GM12878 (cell line): ENCODE measurements at regions not wholly inside any gene's neighbourhood (a gene's known extent, or its start where the extent isn't known, plus 50 kb on each side); places are given as distances from the start of the nearest gene placed in this dataset.

ENCODE experiments used
- ATAC-seq: fragments of 200-7000 bp; cut with Tn5 transposase; 3 replicates; pipeline ENCODE4 v1.9.1; 2020; ENCODE audit warnings: mild to moderate bottlenecking, moderate library complexity
- BruUV-seq: library from RNA; stranded (reverse); fragments of 400-500 nt; replicated peaks from 2 replicates; lab custom pipeline; 2021; lab: Mats Ljungman, UMichigan
- CTCF ChIA-PET: fragments of 300-600 bp; sonication (Branson Sonifier 250); formaldehyde crosslinking; extraction: SDS; loops from one replicate; lab custom pipeline; 2021; ENCODE audit warnings: inconsistent platforms; lab: Yijun Ruan, JAX
- POLR2A ChIA-PET: fragments of 350-600 bp; formaldehyde crosslinking; extraction: SDS; loops from one replicate; lab custom pipeline; 2021; ENCODE audit warnings: inconsistent platforms; lab: Charles Lee
- RAD21 ChIA-PET: fragments of 300-600 bp; sonication (Branson Sonifier 250); formaldehyde crosslinking; loops from one replicate; lab custom pipeline; 2023; ENCODE audit warnings: antibody characterized with exemption; ENCODE audit not compliant: unreplicated experiment; lab: Charles Lee
- SMC1A ChIA-PET: fragments of 300-600 bp; sonication (Branson Sonifier 250); formaldehyde crosslinking; loops from one replicate; lab custom pipeline; 2023; ENCODE audit not compliant: unreplicated experiment, uncharacterized antibody; lab: Charles Lee
- DNase-seq: peaks from one replicate; pipeline ENCODE4 v3.0.0-alpha.2; 2011; ENCODE audit warnings: low read depth, low spot score
- FAIRE-seq: peaks from 3 replicates; lab custom pipeline; 2011; peaks lifted over from hg19 to GRCh38; lab: Jason Lieb, UNC
- H2AFZ ChIP-seq: 2 replicates; pipeline ENCODE4 v1.6.0; 2011; ENCODE audit warnings: low read depth, low read length, control low read depth; ENCODE audit not compliant: control insufficient read depth
- H3K27ac ChIP-seq: 2 replicates; pipeline ENCODE4 v1.5.1; 2011; ENCODE audit warnings: control low read depth; ENCODE audit not compliant: control insufficient read depth, insufficient read depth
- H3K27me3 ChIP-seq, 2 experiments: replicated peaks in 1 of 2; 2 replicates each; pipeline versions ENCODE4 v1.6.0 to v1.6.1; 2011; ENCODE audit warnings: low read length in 1 of 2; ENCODE audit not compliant: control insufficient read depth in 2 of 2, insufficient read depth in 2 of 2
- H3K36me3 ChIP-seq, 2 experiments: 2 replicates each; pipeline ENCODE4 v1.5.1; 2011; ENCODE audit warnings: low read length in 1 of 2; ENCODE audit not compliant: control insufficient read depth in 2 of 2, insufficient read depth in 2 of 2
- H3K4me1 ChIP-seq: 2 replicates; pipeline ENCODE4 v1.6.1; 2011; ENCODE audit warnings: mild to moderate bottlenecking, low read length, moderate library complexity, mixed read lengths; ENCODE audit not compliant: control insufficient read depth, insufficient read depth
- H3K4me2 ChIP-seq: 2 replicates; pipeline ENCODE4 v1.6.0; 2011; ENCODE audit warnings: control low read depth; ENCODE audit not compliant: control insufficient read depth, insufficient read depth
- H3K4me3 ChIP-seq: fragments of 200-600 bp; sonication (generic); 2 replicates; pipeline ENCODE4 v1.5.1; 2016
- H3K79me2 ChIP-seq: 2 replicates; pipeline ENCODE4 v1.6.0; 2011; ENCODE audit warnings: low read length; ENCODE audit not compliant: control insufficient read depth, insufficient read depth
- H3K9ac ChIP-seq: 2 replicates; pipeline ENCODE4 v1.8.0; 2011; ENCODE audit warnings: low read length, control low read depth, mixed read lengths; ENCODE audit not compliant: control insufficient read depth, insufficient read depth
- H3K9me3 ChIP-seq: replicated peaks from 3 replicates; pipeline ENCODE4 v1.5.1; 2011; ENCODE audit warnings: mild to moderate bottlenecking, low read length; ENCODE audit not compliant: control insufficient read depth, insufficient read depth
- H4K20me1 ChIP-seq: 2 replicates; pipeline ENCODE4 v1.6.0; 2011; ENCODE audit not compliant: control insufficient read depth, insufficient read depth
- KAT2A ChIP-seq: conservative IDR thresholded peaks from 2 replicates; pipeline ENCODE4 v1.6.1; 2011; ENCODE audit warnings: low read depth, low read length; ENCODE audit not compliant: control insufficient read depth
- PAX5 ChIP-seq: IDR thresholded peaks from 2 replicates; pipeline ENCODE4 v1.6.1; 2011; ENCODE audit warnings: low read depth, low read length, borderline replicate concordance
- POLR2A ChIP-seq: IDR thresholded peaks from 2 replicates; pipeline ENCODE4 v1.6.1; 2011; ENCODE audit warnings: low read depth, mild to moderate bottlenecking, low read length
- ZBED1 ChIP-seq: IDR thresholded peaks from 2 replicates; pipeline ENCODE4 v1.6.1; 2016; ENCODE audit warnings: borderline replicate concordance
- WGBS: methylation state at CpG from one replicate; pipeline ENCODE4 v1.1.6; 2016; ENCODE audit warnings: low lambda C conversion rate; ENCODE audit not compliant: insufficient replicate concordance, insufficient coverage; ENCODE audit errors: missing lambda C conversion rate; 5-methylcytosine and 5-hydroxymethylcytosine counted together
- in situ Hi-C: fragments of 300-500 bp; cut with MboI; formaldehyde crosslinking; loops from 9 replicates; pipeline ENCODE4 v1.14.3; 2018; ENCODE audit warnings: mixed read lengths
- intact Hi-C: fragments of 100-400 bp; cut with micrococcal nuclease; formaldehyde crosslinking; loops from one replicate; pipeline ENCODE4 v1.14.2; 2022; ENCODE audit not compliant: unreplicated experiment
- TF ChIP-seq, protein P1 (sequence below): IDR thresholded peaks from 2 replicates; pipeline ENCODE4 v1.6.1; 2011; ENCODE audit warnings: borderline replicate concordance, low read depth, mild to moderate bottlenecking, moderate library complexity, mixed read lengths, low read length; ENCODE audit not compliant: insufficient read depth; ENCODE audit errors: extremely low read length
- TF ChIP-seq, protein P2 (sequence below): fragments of 450-650 bp; formaldehyde crosslinking; IDR thresholded peaks from 2 replicates; pipeline ENCODE4 v1.5.0; 2022; ENCODE audit warnings: mild to moderate bottlenecking, missing genetic modification characterization

DNA sequence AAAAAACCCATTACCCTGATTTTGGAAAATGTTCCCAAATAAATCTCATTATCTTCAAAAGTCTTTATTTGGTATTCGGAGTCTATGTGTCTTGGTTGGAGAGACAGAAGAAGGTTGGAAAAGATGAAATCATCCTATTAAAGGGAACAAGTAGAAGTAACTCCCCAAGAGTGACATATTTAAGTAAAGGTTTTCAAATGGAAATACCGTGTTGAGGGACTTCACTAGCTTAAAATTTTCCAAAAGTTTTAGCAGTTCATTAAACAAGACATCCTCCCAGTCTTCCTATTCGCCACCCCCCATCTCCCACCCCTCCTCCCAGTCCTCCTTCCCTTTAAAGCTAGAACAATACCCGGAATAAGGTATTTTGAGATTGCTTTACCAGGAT is 62.7 kb upstream of the CCDC160 start (continued):
- TF ChIP-seq, protein P1, sequence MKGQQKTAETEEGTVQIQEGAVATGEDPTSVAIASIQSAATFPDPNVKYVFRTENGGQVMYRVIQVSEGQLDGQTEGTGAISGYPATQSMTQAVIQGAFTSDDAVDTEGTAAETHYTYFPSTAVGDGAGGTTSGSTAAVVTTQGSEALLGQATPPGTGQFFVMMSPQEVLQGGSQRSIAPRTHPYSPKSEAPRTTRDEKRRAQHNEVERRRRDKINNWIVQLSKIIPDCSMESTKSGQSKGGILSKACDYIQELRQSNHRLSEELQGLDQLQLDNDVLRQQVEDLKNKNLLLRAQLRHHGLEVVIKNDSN = no peak
- TF ChIP-seq ZBED1 = no peak
- no peak for TF ChIP-seq POLR2A
- TF ChIP-seq, all 136 proteins: peak for 0

DNA sequence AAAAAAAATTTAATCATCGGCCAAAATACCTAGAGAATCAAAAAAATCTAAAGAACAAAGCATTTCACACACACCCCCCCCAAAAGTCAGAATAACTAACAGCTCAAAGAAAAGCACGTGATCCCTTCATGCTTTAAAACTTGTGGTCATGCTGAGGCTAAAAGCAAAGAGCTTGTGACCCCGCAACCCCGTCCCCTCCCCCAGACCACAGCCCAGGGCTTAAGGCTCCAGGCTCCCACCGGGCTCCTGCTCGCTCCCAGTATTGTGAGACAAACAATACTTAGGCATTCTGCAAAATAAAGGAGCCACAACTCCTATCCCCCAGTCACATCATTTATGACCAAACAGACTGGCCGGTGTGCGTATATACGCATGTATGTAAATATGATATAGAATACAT is 62.1 kb upstream of the CCDC160 start:
- Histone ChIP-seq H4K20me1 (no peaks in the 10 kb centered on the region), H3K4me1 (no peaks in the 10 kb centered on the region), H3K36me3 (no peaks in the 10 kb centered on the region), H3K9me3 (no peaks in the 10 kb centered on the region; the same call in 1 of the 3 replicates), H3K27ac (no peak overlapping the region), H3K27me3 (peaks cover 0 to 7% of the 10 kb centered on the region in 2 experiments; a peak in 2 of 4 replicates), H2AFZ (no peak overlapping the region), H3K4me3 (no peak overlapping the region), H3K4me2 (no peak overlapping the region), H3K9ac (no peak overlapping the region), H3K79me2 (no peaks in the 10 kb centered on the region)
- TF ChIP-seq PAX5 (no peak), KAT2A (no peak)
- TF ChIP-seq, protein P2, sequence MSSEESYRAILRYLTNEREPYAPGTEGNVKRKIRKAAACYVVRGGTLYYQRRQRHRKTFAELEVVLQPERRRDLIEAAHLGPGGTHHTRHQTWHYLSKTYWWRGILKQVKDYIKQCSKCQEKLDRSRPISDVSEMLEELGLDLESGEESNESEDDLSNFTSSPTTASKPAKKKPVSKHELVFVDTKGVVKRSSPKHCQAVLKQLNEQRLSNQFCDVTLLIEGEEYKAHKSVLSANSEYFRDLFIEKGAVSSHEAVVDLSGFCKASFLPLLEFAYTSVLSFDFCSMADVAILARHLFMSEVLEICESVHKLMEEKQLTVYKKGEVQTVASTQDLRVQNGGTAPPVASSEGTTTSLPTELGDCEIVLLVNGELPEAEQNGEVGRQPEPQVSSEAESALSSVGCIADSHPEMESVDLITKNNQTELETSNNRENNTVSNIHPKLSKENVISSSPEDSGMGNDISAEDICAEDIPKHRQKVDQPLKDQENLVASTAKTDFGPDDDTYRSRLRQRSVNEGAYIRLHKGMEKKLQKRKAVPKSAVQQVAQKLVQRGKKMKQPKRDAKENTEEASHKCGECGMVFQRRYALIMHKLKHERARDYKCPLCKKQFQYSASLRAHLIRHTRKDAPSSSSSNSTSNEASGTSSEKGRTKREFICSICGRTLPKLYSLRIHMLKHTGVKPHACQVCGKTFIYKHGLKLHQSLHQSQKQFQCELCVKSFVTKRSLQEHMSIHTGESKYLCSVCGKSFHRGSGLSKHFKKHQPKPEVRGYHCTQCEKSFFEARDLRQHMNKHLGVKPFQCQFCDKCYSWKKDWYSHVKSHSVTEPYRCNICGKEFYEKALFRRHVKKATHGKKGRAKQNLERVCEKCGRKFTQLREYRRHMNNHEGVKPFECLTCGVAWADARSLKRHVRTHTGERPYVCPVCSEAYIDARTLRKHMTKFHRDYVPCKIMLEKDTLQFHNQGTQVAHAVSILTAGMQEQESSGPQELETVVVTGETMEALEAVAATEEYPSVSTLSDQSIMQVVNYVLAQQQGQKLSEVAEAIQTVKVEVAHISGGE = no peak
- ChIA-PET RAD21 (no interaction called here), POLR2A (no interaction called here), SMC1A (no interaction called here), CTCF (interaction anchor here (0.8 kb wide), 1 partner anchor 8 kb away, joined by 4 read pairs; no protein-coding TSS in a partner anchor)
- no peak for FAIRE-seq
- intact Hi-C loops = no loop called here
- BruUV-seq = no TSS peak
- in situ Hi-C loops = no loop called here
- DNase-seq = no peak
- ATAC-seq = no peak
- 59% methylated on average over 9 of the region's 9 CpGs for WGBS
